Thyroid gland (tissue), 4 donors: ENCODE measurements at regions not wholly inside any gene's neighbourhood (a gene's known extent, or its start where the extent isn't known, plus 50 kb on each side); places are given as distances from the start of the nearest gene placed in this dataset.

Source experiments
- DNase-seq, 2 donors: peaks; one replicate each; pipeline ENCODE4 v3.0.0-alpha.2; 2019
- H3K27ac ChIP-seq, 3 donors: fragments of 200-600 bp; sonication (generic); 1 replicate in 2 of 3; 2 replicates in 1 of 3; pipeline ENCODE4 v1.5.1; 2016 to 2019; ENCODE audit warnings: mild to moderate bottlenecking in 1 of 3, moderate library complexity in 1 of 3
- H3K27me3 ChIP-seq: fragments of 200-600 bp; sonication (generic); one replicate; pipeline ENCODE4 v1.5.1; 2019
- H3K36me3 ChIP-seq, 2 donors: fragments of 200-600 bp; sonication (generic); one replicate each; pipeline ENCODE4 v1.5.1; 2016 to 2019
- H3K4me1 ChIP-seq, 2 donors: fragments of 200-600 bp; sonication (generic); one replicate each; pipeline ENCODE4 v1.5.1; 2017 to 2019
- H3K4me3 ChIP-seq, 3 donors: fragments of 200-600 bp; sonication (generic); replicated peaks in 1 of 3; 1 replicate in 2 of 3; 2 replicates in 1 of 3; pipeline ENCODE4 v1.5.1; 2016; ENCODE audit warnings: mild to moderate bottlenecking in 1 of 3
- H3K9me3 ChIP-seq: fragments of 200-600 bp; sonication (generic); one replicate; pipeline ENCODE4 v1.5.1; 2017
- POLR2A ChIP-seq, 2 donors: fragments of 450-650 bp; IDR thresholded peaks; one replicate each; pipeline ENCODE4 v1.6.1; 2017; ENCODE audit warnings: antibody characterized with exemption in 2 of 2, mild to moderate bottlenecking in 2 of 2, moderate library complexity in 1 of 2
- WGBS, 2 donors: methylation state at CpG; one replicate each; pipeline ENCODE4 v1.1.5; 2017; 5-methylcytosine and 5-hydroxymethylcytosine counted together
- intact Hi-C: fragments of 100-400 bp; cut with DNase I; formaldehyde crosslinking; loops from one replicate; pipeline ENCODE4 v1.15.1; 2023
- TF ChIP-seq, protein P1 (sequence below), 6 experiments: fragments of 200-600 bp in 3 of 6; fragments of 450-650 bp in 3 of 6; sonication (generic) in 3 of 6; IDR thresholded peaks; one replicate each; pipeline ENCODE4 v1.5.1; 2016 to 2019; ENCODE audit warnings: antibody characterized with exemption in 6 of 6, mild to moderate bottlenecking in 2 of 6, inconsistent platforms in 1 of 6, moderate library complexity in 1 of 6

DNA sequence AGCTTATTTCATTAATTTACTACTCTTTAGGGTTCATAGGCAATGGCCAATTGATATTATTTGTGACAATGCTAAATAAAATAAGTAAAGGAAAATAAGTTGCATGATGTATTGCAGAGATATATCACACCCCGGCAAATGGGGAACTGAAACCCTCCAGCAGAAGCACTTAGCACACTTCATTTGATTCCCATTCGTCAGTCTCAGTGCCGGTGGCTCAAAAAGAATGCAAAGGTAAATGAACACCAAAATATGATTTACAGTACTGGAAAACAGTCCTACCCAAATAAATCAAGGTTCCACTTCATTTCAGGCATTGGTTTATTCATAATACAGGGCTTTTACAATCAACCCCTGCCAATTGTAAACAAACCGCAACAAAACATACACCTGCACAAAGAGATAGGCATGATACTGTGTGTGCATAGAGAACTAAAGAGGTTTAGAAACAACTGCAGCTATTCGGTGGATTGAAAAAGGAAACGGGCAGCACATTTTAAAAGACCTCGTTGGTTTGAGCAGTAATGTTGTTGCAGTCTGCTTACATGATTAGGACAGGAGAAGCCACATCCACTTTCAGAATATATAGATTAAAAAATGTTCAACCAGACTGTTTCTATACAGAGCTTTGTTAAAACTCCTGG, 1019.2 kb downstream of the TTLL7 start:
- DNase-seq, result no peak
- no peaks in the 10 kb centered on the region for H3K27me3 ChIP-seq
- H3K4me1 ChIP-seq, result peaks cover 0 to 5% of the 10 kb centered on the region in 2 donors
- H3K9me3 ChIP-seq, result no peaks in the 10 kb centered on the region
- WGBS, 2 donors, result 49 to 51% methylated on average over 7 of the region's 7 CpGs
- no peaks in the 10 kb centered on the region for H3K36me3 ChIP-seq
- H3K4me3 ChIP-seq, result no peak overlapping the region
- intact Hi-C loops, result no loop called here
- no peak overlapping the region for H3K27ac ChIP-seq
- TF ChIP-seq POLR2A (IDR thresholded peaks at IDR 0.05), result no peak
- TF ChIP-seq, protein P1, sequence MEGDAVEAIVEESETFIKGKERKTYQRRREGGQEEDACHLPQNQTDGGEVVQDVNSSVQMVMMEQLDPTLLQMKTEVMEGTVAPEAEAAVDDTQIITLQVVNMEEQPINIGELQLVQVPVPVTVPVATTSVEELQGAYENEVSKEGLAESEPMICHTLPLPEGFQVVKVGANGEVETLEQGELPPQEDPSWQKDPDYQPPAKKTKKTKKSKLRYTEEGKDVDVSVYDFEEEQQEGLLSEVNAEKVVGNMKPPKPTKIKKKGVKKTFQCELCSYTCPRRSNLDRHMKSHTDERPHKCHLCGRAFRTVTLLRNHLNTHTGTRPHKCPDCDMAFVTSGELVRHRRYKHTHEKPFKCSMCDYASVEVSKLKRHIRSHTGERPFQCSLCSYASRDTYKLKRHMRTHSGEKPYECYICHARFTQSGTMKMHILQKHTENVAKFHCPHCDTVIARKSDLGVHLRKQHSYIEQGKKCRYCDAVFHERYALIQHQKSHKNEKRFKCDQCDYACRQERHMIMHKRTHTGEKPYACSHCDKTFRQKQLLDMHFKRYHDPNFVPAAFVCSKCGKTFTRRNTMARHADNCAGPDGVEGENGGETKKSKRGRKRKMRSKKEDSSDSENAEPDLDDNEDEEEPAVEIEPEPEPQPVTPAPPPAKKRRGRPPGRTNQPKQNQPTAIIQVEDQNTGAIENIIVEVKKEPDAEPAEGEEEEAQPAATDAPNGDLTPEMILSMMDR (IDR thresholded peaks at IDR 0.05), result no peak

DNA sequence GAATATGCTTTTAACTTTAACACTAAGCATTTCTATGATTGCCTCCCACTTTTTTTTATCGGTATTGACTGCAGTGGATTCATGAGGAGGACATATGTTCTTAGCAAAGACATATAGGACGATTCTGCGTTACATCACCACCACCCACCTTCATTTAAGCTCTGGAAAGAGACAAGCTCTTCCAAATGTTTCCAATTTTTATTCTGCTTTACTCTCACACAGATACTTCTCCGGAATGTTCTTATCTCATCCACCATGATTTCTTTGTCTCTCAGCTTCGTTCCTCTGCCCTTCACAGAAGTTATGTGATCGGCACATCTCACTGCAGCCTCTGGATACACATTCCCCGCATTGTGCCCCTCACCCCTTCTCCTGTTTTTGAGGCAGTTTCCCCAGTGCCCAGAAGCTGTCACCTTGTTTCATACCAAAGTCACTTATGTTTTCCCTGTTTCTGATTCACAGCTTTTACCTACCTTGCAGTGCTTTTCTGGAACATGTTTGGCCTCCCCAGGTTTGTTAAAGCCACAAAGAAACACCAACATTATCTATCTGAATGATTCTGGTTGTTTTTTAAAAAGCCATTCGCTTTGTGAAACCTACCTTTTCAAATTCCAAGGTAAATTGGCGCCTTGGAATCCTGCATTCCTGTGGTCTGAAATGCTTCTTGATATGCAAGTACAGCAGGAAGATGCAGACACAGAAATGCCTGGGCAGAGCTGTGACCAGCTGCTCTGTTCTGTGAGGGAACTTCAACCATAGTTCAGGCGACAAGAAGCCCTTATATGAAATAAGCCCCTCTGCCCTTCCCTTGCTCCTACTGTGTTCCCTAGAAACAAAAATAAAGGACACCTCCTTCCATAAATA, 1020.2 kb downstream of the TTLL7 start:
- intact Hi-C loops, result no loop called here
- WGBS, 2 donors, result 74 to 79% methylated on average over 10 of the region's 10 CpGs

DNA sequence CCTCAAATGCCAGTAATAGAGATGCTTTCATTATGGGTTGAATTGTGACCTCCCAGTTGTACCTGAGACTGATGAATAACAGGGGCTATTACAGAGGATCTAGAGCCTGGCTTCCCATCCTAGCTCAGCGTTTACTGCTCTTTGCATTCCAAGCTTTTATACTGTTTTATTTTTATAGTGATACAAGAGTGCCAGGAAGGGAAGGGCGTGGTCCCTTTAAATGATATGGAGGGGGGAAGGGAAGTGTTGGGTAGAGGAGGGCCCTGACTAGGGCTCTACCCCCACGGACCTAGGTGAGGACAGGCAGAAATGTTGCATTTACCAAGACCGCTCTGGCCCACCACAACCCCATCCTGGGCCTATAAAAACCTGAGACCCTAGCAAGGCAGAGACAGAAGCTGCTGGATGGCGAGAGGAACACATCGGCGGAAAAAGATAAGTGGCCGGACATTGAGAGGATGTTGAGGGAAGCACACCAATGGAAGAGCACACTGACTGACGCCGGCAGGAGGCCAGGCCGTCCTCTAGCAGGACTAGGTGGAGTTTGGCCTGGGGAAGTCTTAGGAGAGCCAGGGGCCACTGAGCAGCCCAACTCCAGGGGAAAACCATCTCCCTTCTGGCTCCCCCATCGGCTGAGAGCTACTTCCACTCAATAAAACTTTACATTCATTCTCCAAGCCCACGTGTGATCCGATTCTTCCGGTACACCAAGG, 1025.9 kb downstream of the TTLL7 start:
- intact Hi-C loops, result no loop called here
- H3K27me3 ChIP-seq, result no peaks in the 10 kb centered on the region
- no peak for DNase-seq
- no peaks in the 10 kb centered on the region for H3K9me3 ChIP-seq
- TF ChIP-seq, protein P1 (IDR thresholded peaks at IDR 0.05), result no peak
- no peak for TF ChIP-seq POLR2A (IDR thresholded peaks at IDR 0.05)
- H3K27ac ChIP-seq, result no peak overlapping the region
- H3K4me1 ChIP-seq, result no peaks in the 10 kb centered on the region
- H3K36me3 ChIP-seq, result no peaks in the 10 kb centered on the region
- WGBS, 2 donors, result 84 to 88% methylated on average over 13 to 15 of the region's 15 CpGs
- no peak overlapping the region for H3K4me3 ChIP-seq

More for the DNA sequence above, 1020.2 kb downstream of the TTLL7 start:
- no peak for DNase-seq
- Histone ChIP-seq H3K36me3 (no peaks in the 10 kb centered on the region), H3K9me3 (no peaks in the 10 kb centered on the region), H3K4me3 (no peak overlapping the region), H3K27ac (no peak overlapping the region), H3K27me3 (no peaks in the 10 kb centered on the region), H3K4me1 (peaks cover 0 to 5% of the 10 kb centered on the region in 2 donors)
- TF ChIP-seq, protein P1 (IDR thresholded peaks at IDR 0.05), result no peak
- no peak for TF ChIP-seq POLR2A (IDR thresholded peaks at IDR 0.05)

DNA sequence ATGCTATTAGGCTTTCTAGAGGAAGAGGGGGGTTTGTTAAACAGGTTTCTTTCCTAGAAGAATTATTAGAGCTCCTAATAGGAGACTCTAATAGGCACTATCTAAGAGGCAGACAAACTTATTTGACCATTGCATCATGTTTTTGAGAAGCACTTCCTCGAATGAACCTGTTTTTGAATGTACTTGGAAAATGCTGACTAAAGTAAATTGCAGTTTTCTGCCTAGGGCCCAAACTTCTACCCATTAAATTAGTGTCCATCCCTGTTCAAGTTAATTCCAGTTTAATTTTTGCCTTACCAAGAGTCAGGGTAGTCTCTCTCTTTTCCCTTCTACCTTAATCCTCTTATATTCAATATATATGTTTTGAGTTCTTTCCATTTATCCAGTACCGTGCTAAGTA, 1029.6 kb downstream of the TTLL7 start:
- DNase-seq, result no peak
- intact Hi-C loops, result no loop called here
- no peak overlapping the region for H3K27ac ChIP-seq
- WGBS, 2 donors, result 76 to 80% methylated on average over 2 of the region's 2 CpGs
- no peaks in the 10 kb centered on the region for H3K27me3 ChIP-seq
- no peaks in the 10 kb centered on the region for H3K9me3 ChIP-seq
- H3K36me3 ChIP-seq, result no peaks in the 10 kb centered on the region
- H3K4me3 ChIP-seq, result no peak overlapping the region
- H3K4me1 ChIP-seq, result peaks cover 0 to 3% of the 10 kb centered on the region in 2 donors
- TF ChIP-seq, protein P1 (IDR thresholded peaks at IDR 0.05), result no peak
- TF ChIP-seq POLR2A (IDR thresholded peaks at IDR 0.05), result no peak
